ENCODE measurements at regions not wholly inside any gene's neighbourhood (a gene's known extent, or its start where the extent isn't known, plus 50 kb on each side); places are given as distances from the start of the nearest gene placed in this dataset.

- H3K27ac ChIP-seq (ENCODE audit: insufficient read depth, low read length), result no peak overlapping the region
These were observed 58.6 kb downstream of the TMEM17 start for GRCh38 chr2:62447411-62447810.

GRCh38 chr2:62446491-62446890 lies 59.5 kb downstream of the TMEM17 start:
- no peak overlapping the region for H3K4me3 ChIP-seq (replicated peaks in 1 of 4; ENCODE audit: control extremely low read depth in 1 of 4, insufficient read depth in 1 of 4, low read depth in 3 of 4, low read length in 4 of 4)
- DNase-seq (ENCODE audit: low read depth in 2 of 2), result no peak
- H4K20me1 ChIP-seq (ENCODE audit: control insufficient read depth, extremely low read depth, insufficient read depth, low read length), result no peaks in the 10 kb centered on the region
- H3K4me1 ChIP-seq (ENCODE audit: control insufficient read depth, extremely low read depth, insufficient read depth, low read length), result no peaks in the 10 kb centered on the region
- H3K27ac ChIP-seq (ENCODE audit: insufficient read depth, low read length), result no peak overlapping the region
- no peak for TF ChIP-seq CTCF (conservative IDR thresholded peaks at IDR 0.05 in 1 of 2, IDR thresholded peaks at IDR 0.05 in 1 of 2; ENCODE audit: low read depth in 1 of 2, low read length in 2 of 2)
- no peak for TF ChIP-seq EZH2 (IDR thresholded peaks at IDR 0.05; ENCODE audit: low read length, missing control alignments)
- H3K79me2 ChIP-seq (ENCODE audit: control insufficient read depth, insufficient read depth, low read length), result no peaks in the 10 kb centered on the region
- H3K36me3 ChIP-seq (ENCODE audit: control insufficient read depth, insufficient read depth, low read length), result no peaks in the 10 kb centered on the region
- no peaks in the 10 kb centered on the region for H3K9me3 ChIP-seq (ENCODE audit: control insufficient read depth, insufficient read depth, low read depth, low read length)
- H3K9ac ChIP-seq (ENCODE audit: insufficient read depth, low read length), result no peak overlapping the region
- H3K27me3 ChIP-seq (ENCODE audit: control insufficient read depth, insufficient read depth, low read length), result peaks cover 3% of the 10 kb centered on the region
- H3K4me2 ChIP-seq (ENCODE audit: extremely low read depth, insufficient read depth, low read length), result no peak overlapping the region
- no peak overlapping the region for H2AFZ ChIP-seq (ENCODE audit: low read length)

More at GRCh38 chr2:62447411-62447810, 58.6 kb downstream of the TMEM17 start:
- no peaks in the 10 kb centered on the region for H3K4me1 ChIP-seq (ENCODE audit: control insufficient read depth, extremely low read depth, insufficient read depth, low read length)
- no peak overlapping the region for H3K9ac ChIP-seq (ENCODE audit: insufficient read depth, low read length)
- no peaks in the 10 kb centered on the region for H3K36me3 ChIP-seq (ENCODE audit: control insufficient read depth, insufficient read depth, low read length)
- H3K4me3 ChIP-seq (replicated peaks in 1 of 4; ENCODE audit: control extremely low read depth in 1 of 4, insufficient read depth in 1 of 4, low read depth in 3 of 4, low read length in 4 of 4), result no peak overlapping the region
- no peaks in the 10 kb centered on the region for H4K20me1 ChIP-seq (ENCODE audit: control insufficient read depth, extremely low read depth, insufficient read depth, low read length)
- H3K4me2 ChIP-seq (ENCODE audit: extremely low read depth, insufficient read depth, low read length), result no peak overlapping the region
- no peak for DNase-seq (ENCODE audit: low read depth in 2 of 2)
- no peaks in the 10 kb centered on the region for H3K79me2 ChIP-seq (ENCODE audit: control insufficient read depth, insufficient read depth, low read length)
- no peaks in the 10 kb centered on the region for H3K9me3 ChIP-seq (ENCODE audit: control insufficient read depth, insufficient read depth, low read depth, low read length)
- TF ChIP-seq EZH2 (IDR thresholded peaks at IDR 0.05; ENCODE audit: low read length, missing control alignments), result no peak
- no peak for TF ChIP-seq CTCF (conservative IDR thresholded peaks at IDR 0.05 in 1 of 2, IDR thresholded peaks at IDR 0.05 in 1 of 2; ENCODE audit: low read depth in 1 of 2, low read length in 2 of 2)
- peaks cover 3% of the 10 kb centered on the region for H3K27me3 ChIP-seq (ENCODE audit: control insufficient read depth, insufficient read depth, low read length)
- no peak overlapping the region for H2AFZ ChIP-seq (ENCODE audit: low read length)

GRCh38 chr2:62443886-62444285 lies 62.1 kb downstream of the TMEM17 start:
- Histone ChIP-seq H3K27ac (ENCODE audit: insufficient read depth, low read length) (no peak overlapping the region), H3K4me3 (replicated peaks in 1 of 4; ENCODE audit: control extremely low read depth in 1 of 4, insufficient read depth in 1 of 4, low read depth in 3 of 4, low read length in 4 of 4) (no peak overlapping the region), H3K4me1 (ENCODE audit: control insufficient read depth, extremely low read depth, insufficient read depth, low read length) (no peaks in the 10 kb centered on the region), H3K36me3 (ENCODE audit: control insufficient read depth, insufficient read depth, low read length) (no peaks in the 10 kb centered on the region), H3K9ac (ENCODE audit: insufficient read depth, low read length) (no peak overlapping the region), H3K79me2 (ENCODE audit: control insufficient read depth, insufficient read depth, low read length) (no peaks in the 10 kb centered on the region), H2AFZ (ENCODE audit: low read length) (no peak overlapping the region), H3K27me3 (ENCODE audit: control insufficient read depth, insufficient read depth, low read length) (peaks cover 7% of the 10 kb centered on the region), H4K20me1 (ENCODE audit: control insufficient read depth, extremely low read depth, insufficient read depth, low read length) (no peaks in the 10 kb centered on the region), H3K9me3 (ENCODE audit: control insufficient read depth, insufficient read depth, low read depth, low read length) (no peaks in the 10 kb centered on the region), H3K4me2 (ENCODE audit: extremely low read depth, insufficient read depth, low read length) (no peak overlapping the region)
- TF ChIP-seq EZH2 (IDR thresholded peaks at IDR 0.05; ENCODE audit: low read length, missing control alignments), result no peak
- TF ChIP-seq CTCF (conservative IDR thresholded peaks at IDR 0.05 in 1 of 2, IDR thresholded peaks at IDR 0.05 in 1 of 2; ENCODE audit: low read depth in 1 of 2, low read length in 2 of 2), result no peak
- DNase-seq (ENCODE audit: low read depth in 2 of 2), result no peak

Measured in fibroblast of lung (primary cell).